ENCODE measurements at regions not wholly inside any gene's neighbourhood (a gene's known extent, or its start where the extent isn't known, plus 50 kb on each side); places are given as distances from the start of the nearest gene placed in this dataset.

- H2AFZ ChIP-seq (ENCODE audit: low read depth), result no peak overlapping the region
- H3F3A ChIP-seq (replicated peaks; ENCODE audit: insufficient read depth), result no peaks in the 10 kb centered on the region
- H3K27me3 ChIP-seq (ENCODE audit: insufficient read depth), result no peaks in the 10 kb centered on the region
- H3K9ac ChIP-seq, result no peak overlapping the region
- H3K79me2 ChIP-seq (ENCODE audit: insufficient read depth), result no peaks in the 10 kb centered on the region
- H4K20me1 ChIP-seq (ENCODE audit: insufficient read depth), result no peaks in the 10 kb centered on the region
- H3K4me1 ChIP-seq (ENCODE audit: control insufficient read depth in 1 of 2, insufficient read depth in 2 of 2, low read depth in 1 of 2, low read length in 1 of 2), result peaks cover 0 to 3% of the 10 kb centered on the region in 2 experiments; a peak in 1 of 4 replicates
- no peaks in the 10 kb centered on the region for H3K9me3 ChIP-seq
- H3K9me2 ChIP-seq, result no peaks in the 10 kb centered on the region
- no peak overlapping the region for H3K4me3 ChIP-seq (ENCODE audit: low read depth in 2 of 2, low read length in 1 of 2)
- H3K27ac ChIP-seq (ENCODE audit: low read depth in 2 of 2, low read length in 1 of 2), result no peak overlapping the region
- H3K4me2 ChIP-seq, result no peak overlapping the region
- no peak for DNase-seq
- ChIA-PET POLR2A (no interaction called here), CTCF (no interaction called here)
- no peak for TF ChIP-seq SMC3 (IDR thresholded peaks at IDR 0.05; ENCODE audit: low read depth, low read length)
- 34% methylated on average over 4 of the region's 4 CpGs for WGBS (ENCODE audit: low lambda C conversion rate)
- no peaks in the 10 kb centered on the region for H3K36me3 ChIP-seq (replicated peaks in 1 of 2; ENCODE audit: control insufficient read depth in 1 of 2, insufficient read depth in 2 of 2, low read length in 1 of 2)
These were observed 187.3 kb downstream of the DIRAS2 start for GRCh38 chr9:90455316-90455715.

GRCh38 chr9:90457386-90458190 lies 185.0 kb downstream of the DIRAS2 start:
- CTCF ChIA-PET, result interaction anchor here (1.0 to 2.1 kb wide), 4 partner anchors 8 to 231 kb away, joined by 3 to 7 read pairs (median 5); no protein-coding TSS in a partner anchor
- WGBS (ENCODE audit: low lambda C conversion rate), result 28% methylated on average over 9 of the region's 9 CpGs

GRCh38 chr9:90458485-90458884 lies 184.1 kb downstream of the DIRAS2 start:
- peak; percentile 51 for DNase-seq
- Histone ChIP-seq H4K20me1 (ENCODE audit: insufficient read depth) (no peaks in the 10 kb centered on the region), H3K9me3 (no peaks in the 10 kb centered on the region), H3K4me1 (ENCODE audit: control insufficient read depth in 1 of 2, insufficient read depth in 2 of 2, low read depth in 1 of 2, low read length in 1 of 2) (peaks cover 0 to 3% of the 10 kb centered on the region in 2 experiments; a peak in 1 of 4 replicates), H3K4me3 (ENCODE audit: low read depth in 2 of 2, low read length in 1 of 2) (no peak overlapping the region), H3F3A (replicated peaks; ENCODE audit: insufficient read depth) (no peaks in the 10 kb centered on the region), H3K36me3 (replicated peaks in 1 of 2; ENCODE audit: control insufficient read depth in 1 of 2, insufficient read depth in 2 of 2, low read length in 1 of 2) (no peaks in the 10 kb centered on the region), H3K79me2 (ENCODE audit: insufficient read depth) (no peaks in the 10 kb centered on the region), H3K4me2 (no peak overlapping the region), H3K9me2 (no peaks in the 10 kb centered on the region), H3K27me3 (ENCODE audit: insufficient read depth) (no peaks in the 10 kb centered on the region), H2AFZ (ENCODE audit: low read depth) (no peak overlapping the region; the same call in 1 of the 2 replicates), H3K9ac (no peak overlapping the region), H3K27ac (ENCODE audit: low read depth in 2 of 2, low read length in 1 of 2) (no peak overlapping the region)
- TF ChIP-seq EZH2phosphoT487 (IDR thresholded peaks at IDR 0.05; ENCODE audit: borderline replicate concordance, low read depth) (no peak), RAD21 (IDR thresholded peaks at IDR 0.05; ENCODE audit: low read length) (peak; percentile 52), RXRA (IDR thresholded peaks at IDR 0.05; ENCODE audit: borderline replicate concordance, low read depth) (no peak), IRF3 (IDR thresholded peaks at IDR 0.05; ENCODE audit: low read depth, low read length) (no peak), NFIC (IDR thresholded peaks at IDR 0.05; ENCODE audit: borderline replicate concordance) (no peak), EP300 (IDR thresholded peaks at IDR 0.05; ENCODE audit: borderline replicate concordance in 1 of 2, low read depth in 1 of 2, low read length in 1 of 2) (no peak), GATA2 (CRISPR knock-in tag; IDR thresholded peaks at IDR 0.05) (peak; percentile 24; the same call in 1 of the 2 replicates), NRF1 (IDR thresholded peaks at IDR 0.05; ENCODE audit: low read depth, low read length) (no peak), SMC3 (IDR thresholded peaks at IDR 0.05; ENCODE audit: low read depth, low read length) (peak; percentile 13; the same call in 1 of the 2 replicates), JUND (IDR thresholded peaks at IDR 0.05) (no peak), RCOR1 (IDR thresholded peaks at IDR 0.05; ENCODE audit: low read length) (0 out of 2 replicates have a peak, but pooled peaks have one; percentile 30)
- CTCF ChIA-PET, result interaction anchor here (0.6 to 2.1 kb wide), 5 partner anchors 9 to 232 kb away, joined by 3 to 7 read pairs (median 3); no protein-coding TSS in a partner anchor
- 43% methylated on average over 4 of the region's 4 CpGs for WGBS (ENCODE audit: low lambda C conversion rate)
- POLR2A ChIA-PET, result no interaction called here

More at GRCh38 chr9:90457386-90458190, 185.0 kb downstream of the DIRAS2 start:
- Histone ChIP-seq H3K9me3 (no peaks in the 10 kb centered on the region), H2AFZ (ENCODE audit: low read depth) (no peak overlapping the region; the same call in 1 of the 2 replicates), H3K79me2 (ENCODE audit: insufficient read depth) (no peaks in the 10 kb centered on the region), H3K36me3 (replicated peaks in 1 of 2; ENCODE audit: control insufficient read depth in 1 of 2, insufficient read depth in 2 of 2, low read length in 1 of 2) (no peaks in the 10 kb centered on the region), H3F3A (replicated peaks; ENCODE audit: insufficient read depth) (no peaks in the 10 kb centered on the region), H3K4me2 (no peak overlapping the region), H3K4me3 (ENCODE audit: low read depth in 2 of 2, low read length in 1 of 2) (no peak overlapping the region), H3K9ac (no peak overlapping the region), H3K4me1 (ENCODE audit: control insufficient read depth in 1 of 2, insufficient read depth in 2 of 2, low read depth in 1 of 2, low read length in 1 of 2) (peaks cover 0 to 3% of the 10 kb centered on the region in 2 experiments; a peak in 1 of 4 replicates), H3K9me2 (no peaks in the 10 kb centered on the region), H3K27me3 (ENCODE audit: insufficient read depth) (no peaks in the 10 kb centered on the region), H3K27ac (ENCODE audit: low read depth in 2 of 2, low read length in 1 of 2) (no peak overlapping the region), H4K20me1 (ENCODE audit: insufficient read depth) (no peaks in the 10 kb centered on the region)
- TF ChIP-seq EZH2phosphoT487 (IDR thresholded peaks at IDR 0.05; ENCODE audit: borderline replicate concordance, low read depth) (no peak), TEAD4 (IDR thresholded peaks at IDR 0.05; ENCODE audit: borderline replicate concordance, insufficient read depth) (no peak), MEF2A (IDR thresholded peaks at IDR 0.05; ENCODE audit: borderline replicate concordance, low read depth) (no peak), EP300 (IDR thresholded peaks at IDR 0.05; ENCODE audit: borderline replicate concordance in 1 of 2, low read depth in 1 of 2, low read length in 1 of 2) (no peak)
- POLR2A ChIA-PET, result no interaction called here
- DNase-seq, result no peak

All from SK-N-SH (cell line).